ENCODE measurements at regions not wholly inside any gene's neighbourhood (a gene's known extent, or its start where the extent isn't known, plus 50 kb on each side); places are given as distances from the start of the nearest gene placed in this dataset.

DNA sequence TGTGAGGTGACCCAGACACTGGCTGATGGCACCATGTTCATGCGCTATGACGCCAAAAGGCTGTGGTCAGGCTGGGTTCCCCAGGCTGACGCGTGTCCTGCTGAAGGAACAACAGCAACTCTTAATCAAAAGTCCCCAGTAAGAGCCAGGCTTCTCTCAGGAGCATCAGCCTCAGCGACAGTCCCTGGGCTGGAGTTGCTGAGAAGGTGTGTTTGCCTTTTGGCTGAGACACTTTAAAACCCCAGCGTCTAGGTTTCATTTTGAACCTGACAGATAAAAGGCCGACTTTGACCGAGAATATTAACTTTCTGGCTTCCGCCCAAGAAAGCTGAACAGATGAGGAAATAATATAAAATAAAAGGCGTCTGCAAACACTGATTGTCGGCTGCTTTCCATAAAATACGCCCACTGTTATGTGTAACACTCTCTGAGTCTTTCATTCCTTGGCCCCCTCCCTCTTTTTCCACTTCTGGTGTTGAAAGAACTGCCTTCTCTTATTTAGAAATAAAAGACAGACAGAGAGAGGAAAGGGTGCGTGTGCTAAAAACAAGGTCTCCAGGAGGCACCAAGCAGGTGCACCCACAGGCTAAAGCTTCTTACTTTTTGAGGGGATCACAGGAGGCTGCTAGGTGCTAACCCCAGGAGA, 373.6 kb downstream of the MID1IP1 start:
- in situ Hi-C loops (cut with HindIII; ENCODE audit: low sequenced_read_pairs), result no loop called here
- TF ChIP-seq, protein P1, sequence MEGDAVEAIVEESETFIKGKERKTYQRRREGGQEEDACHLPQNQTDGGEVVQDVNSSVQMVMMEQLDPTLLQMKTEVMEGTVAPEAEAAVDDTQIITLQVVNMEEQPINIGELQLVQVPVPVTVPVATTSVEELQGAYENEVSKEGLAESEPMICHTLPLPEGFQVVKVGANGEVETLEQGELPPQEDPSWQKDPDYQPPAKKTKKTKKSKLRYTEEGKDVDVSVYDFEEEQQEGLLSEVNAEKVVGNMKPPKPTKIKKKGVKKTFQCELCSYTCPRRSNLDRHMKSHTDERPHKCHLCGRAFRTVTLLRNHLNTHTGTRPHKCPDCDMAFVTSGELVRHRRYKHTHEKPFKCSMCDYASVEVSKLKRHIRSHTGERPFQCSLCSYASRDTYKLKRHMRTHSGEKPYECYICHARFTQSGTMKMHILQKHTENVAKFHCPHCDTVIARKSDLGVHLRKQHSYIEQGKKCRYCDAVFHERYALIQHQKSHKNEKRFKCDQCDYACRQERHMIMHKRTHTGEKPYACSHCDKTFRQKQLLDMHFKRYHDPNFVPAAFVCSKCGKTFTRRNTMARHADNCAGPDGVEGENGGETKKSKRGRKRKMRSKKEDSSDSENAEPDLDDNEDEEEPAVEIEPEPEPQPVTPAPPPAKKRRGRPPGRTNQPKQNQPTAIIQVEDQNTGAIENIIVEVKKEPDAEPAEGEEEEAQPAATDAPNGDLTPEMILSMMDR (IDR thresholded peaks at IDR 0.05; ENCODE audit: low read depth, low read length), result no peak
- DNase-seq (ENCODE audit: low read depth, low spot score), result no peak
- no peak overlapping the region for H3K4me3 ChIP-seq (ENCODE audit: low read depth, low read length)

DNA sequence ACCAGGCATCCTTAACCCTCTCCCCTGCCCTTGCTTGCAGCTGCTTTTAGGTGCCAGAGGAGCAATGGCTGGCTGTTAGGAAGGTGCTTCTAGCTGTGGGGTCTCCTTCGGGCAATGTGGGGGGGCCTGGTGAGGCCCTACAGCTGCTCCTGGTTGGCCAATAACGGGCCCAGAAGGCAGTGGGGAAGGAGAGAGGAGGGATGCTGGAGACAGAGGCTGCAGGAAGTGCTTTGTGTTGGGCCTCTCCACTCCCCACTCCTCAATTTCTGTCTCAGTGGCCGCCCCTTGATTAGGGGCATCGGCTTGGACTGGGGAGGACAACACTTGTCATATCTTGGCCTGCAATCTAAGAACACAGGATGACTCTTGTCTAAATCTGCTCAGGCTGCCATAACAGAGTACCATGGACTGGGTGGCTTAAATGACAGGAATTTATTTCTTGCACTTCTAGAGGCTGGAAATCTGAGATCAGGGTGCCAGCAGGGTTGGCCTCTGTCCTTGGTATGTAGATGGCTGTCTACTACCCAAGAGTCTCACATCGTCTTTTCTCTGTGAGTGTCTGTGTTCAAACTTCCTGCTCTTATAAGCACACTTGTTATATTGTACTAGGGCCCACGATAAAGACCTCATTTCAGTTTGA, 374.3 kb downstream of the MID1IP1 start:
- no peak for DNase-seq (ENCODE audit: low read depth, low spot score)
- TF ChIP-seq, protein P1 (IDR thresholded peaks at IDR 0.05; ENCODE audit: low read depth, low read length), result no peak
- in situ Hi-C loops (cut with HindIII; ENCODE audit: low sequenced_read_pairs), result no loop called here
- no peak overlapping the region for H3K4me3 ChIP-seq (ENCODE audit: low read depth, low read length)

DNA sequence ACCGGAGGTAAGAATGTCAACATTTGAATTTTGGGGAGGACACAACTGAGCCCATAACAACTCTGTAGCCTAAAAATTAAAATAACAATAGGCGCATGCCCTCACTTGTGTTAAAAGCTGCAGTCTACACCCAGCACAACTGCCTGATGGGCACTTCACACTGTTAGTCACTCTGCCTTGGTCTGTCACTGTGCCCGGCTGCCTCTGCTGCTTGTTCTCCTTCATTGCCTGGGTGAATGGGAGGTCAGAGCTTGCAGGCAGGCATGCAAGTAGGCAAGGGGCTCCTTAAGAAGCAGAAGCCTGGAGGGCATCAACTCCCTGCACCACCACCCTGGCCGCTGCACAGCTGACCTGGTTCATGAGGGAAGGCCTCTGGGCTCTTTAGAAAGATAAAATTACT, 374.8 kb downstream of the MID1IP1 start:
- DNase-seq (ENCODE audit: low read depth, low spot score), result no peak
- no peak overlapping the region for H3K4me3 ChIP-seq (ENCODE audit: low read depth, low read length)
- TF ChIP-seq, protein P1 (IDR thresholded peaks at IDR 0.05; ENCODE audit: low read depth, low read length), result no peak
- in situ Hi-C loops (cut with HindIII; ENCODE audit: low sequenced_read_pairs), result no loop called here

DNA sequence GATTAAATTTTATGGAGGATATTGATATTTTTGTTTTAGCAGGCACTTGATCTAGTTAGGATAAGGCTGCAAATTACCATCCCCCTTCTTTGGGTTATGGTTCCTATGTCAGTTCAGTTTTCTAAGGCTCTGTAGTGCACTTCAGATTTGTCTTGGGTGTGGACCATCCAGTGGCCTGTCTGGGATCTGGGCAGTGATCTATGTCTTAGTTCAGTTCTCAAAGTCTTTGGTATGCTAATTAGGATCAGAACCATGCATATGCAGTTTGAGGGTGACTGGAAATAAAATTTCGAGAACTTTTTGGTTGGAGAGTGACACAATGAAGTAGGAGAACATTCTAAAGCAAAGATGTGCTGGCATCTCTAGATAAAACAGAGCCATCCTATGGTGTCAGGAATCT, 388.2 kb downstream of the MID1IP1 start:
- in situ Hi-C loops (cut with HindIII; ENCODE audit: low sequenced_read_pairs), result no loop called here

DNA sequence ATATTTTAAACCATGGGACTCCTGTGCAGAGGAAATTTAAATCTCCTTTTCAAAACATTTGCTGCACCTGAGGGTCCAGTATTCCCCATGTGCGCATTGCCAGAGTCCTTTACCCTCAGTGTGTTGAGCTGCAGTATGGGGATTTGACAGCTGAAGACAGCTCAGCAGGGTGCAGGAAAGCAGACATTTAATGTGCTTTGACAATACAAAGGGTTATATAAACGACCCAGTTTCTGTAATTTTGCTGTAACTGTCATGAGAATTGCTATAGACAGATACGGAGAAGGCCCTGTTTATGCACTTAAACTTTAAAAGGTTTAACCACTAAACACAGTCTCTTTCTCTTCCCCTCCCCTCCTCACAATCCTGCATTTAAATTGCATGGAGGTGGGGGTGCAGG, 393.4 kb downstream of the MID1IP1 start:
- TF ChIP-seq, protein P1 (IDR thresholded peaks at IDR 0.05; ENCODE audit: low read depth, low read length), result no peak
- in situ Hi-C loops (cut with HindIII; ENCODE audit: low sequenced_read_pairs), result no loop called here
- no peak for DNase-seq (ENCODE audit: low read depth, low spot score)
- H3K4me3 ChIP-seq (ENCODE audit: low read depth, low read length), result no peak overlapping the region

More for the DNA sequence above, 388.2 kb downstream of the MID1IP1 start:
- H3K4me3 ChIP-seq (ENCODE audit: low read depth, low read length), result no peak overlapping the region
- DNase-seq (ENCODE audit: low read depth, low spot score), result no peak
- TF ChIP-seq, protein P1 (IDR thresholded peaks at IDR 0.05; ENCODE audit: low read depth, low read length), result no peak

DNA sequence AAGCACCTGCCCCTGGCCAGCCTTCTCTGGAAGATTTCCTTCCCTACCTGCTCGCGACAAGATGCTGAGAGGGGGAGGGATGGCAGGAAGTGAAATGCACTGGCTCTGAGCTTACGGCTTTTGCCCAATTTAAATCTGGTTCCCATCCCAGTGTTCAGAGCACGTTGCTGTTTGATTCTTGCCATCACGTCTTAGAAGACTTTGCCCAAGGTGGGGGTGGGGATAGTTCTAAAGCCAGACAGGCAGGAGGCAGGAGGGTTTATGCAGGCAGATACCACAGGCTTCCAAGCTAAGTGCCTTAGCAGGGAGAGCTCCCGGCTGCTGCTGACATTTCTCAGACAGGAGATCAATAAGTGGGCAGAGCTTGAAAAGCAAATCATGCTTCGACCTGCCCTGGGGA, 393.9 kb downstream of the MID1IP1 start:
- H3K4me3 ChIP-seq (ENCODE audit: low read depth, low read length), result no peak overlapping the region
- no peak for DNase-seq (ENCODE audit: low read depth, low spot score)
- TF ChIP-seq, protein P1 (IDR thresholded peaks at IDR 0.05; ENCODE audit: low read depth, low read length), result no peak
- in situ Hi-C loops (cut with HindIII; ENCODE audit: low sequenced_read_pairs), result no loop called here
